HCT116 (cell line): ENCODE measurements at regions not wholly inside any gene's neighbourhood (a gene's known extent, or its start where the extent isn't known, plus 50 kb on each side); places are given as distances from the start of the nearest gene placed in this dataset.

Source experiments
- ATAC-seq: fragments of 200-7000 bp; cut with Tn5 transposase; 2 replicates; pipeline ENCODE4 v1.9.1; 2020; ENCODE audit warnings: mild to moderate bottlenecking, moderate library complexity
- BruUV-seq: library from RNA; stranded (reverse); fragments of 400-500 nt; replicated peaks from 2 replicates; lab custom pipeline; 2021; lab: Mats Ljungman, UMichigan
- CTCF ChIA-PET: fragments of 300-600 bp; sonication (Branson Sonifier 250); formaldehyde crosslinking; loops from one replicate; lab custom pipeline; 2021; ENCODE audit warnings: antibody characterized with exemption; lab: Charles Lee
- POLR2A ChIA-PET: fragments of 300-600, 350-600 bp; sonication (Branson Sonifier 250); formaldehyde crosslinking; loops from one replicate; lab custom pipeline; 2021; ENCODE audit warnings: antibody characterized with exemption; lab: Charles Lee
- RAD21 ChIA-PET, 2 experiments: fragments of 300-600 bp; sonication (Branson Sonifier 250); formaldehyde crosslinking; loops; one replicate each; lab custom pipeline; 2023; ENCODE audit warnings: low total read pairs in 2 of 2; ENCODE audit not compliant: uncharacterized antibody in 2 of 2, unreplicated experiment in 2 of 2, low non-redundant PET in 1 of 2; lab: Charles Lee
- DNase-seq: peaks from one replicate; pipeline ENCODE4 v3.0.0-alpha.2; 2010; ENCODE audit warnings: low read depth, low spot score
- H2AFZ ChIP-seq: fragments of 200-600 bp; shearing (Covaris generic), sonication (generic); 2 replicates; pipeline ENCODE4 v1.6.1; 2017; ENCODE audit warnings: low read depth, mixed run types, mixed read lengths, antibody characterized with exemption, low read length; ENCODE audit not compliant: poor library complexity, severe bottlenecking
- H3K27ac ChIP-seq: 2 replicates; pipeline ENCODE4 v1.5.1; 2012; ENCODE audit warnings: low read depth, low read length
- H3K27me3 ChIP-seq: fragments of 200-600 bp; sonication (generic); 2 replicates; pipeline ENCODE4 v1.6.1; 2016; ENCODE audit warnings: mixed run types, low read length, mixed read lengths; ENCODE audit not compliant: insufficient read depth
- H3K36me3 ChIP-seq, 2 experiments: fragments of 200-500 bp in 1 of 2; fragments of 200-600 bp in 1 of 2; sonication (Bioruptor generic) in 1 of 2; sonication (generic) in 1 of 2; 2 replicates each; pipeline versions ENCODE4 v1.5.1 to v1.6.1; 2014 to 2016; ENCODE audit warnings: low read length in 2 of 2, inconsistent platforms in 1 of 2, mixed read lengths in 1 of 2, mixed run types in 1 of 2; ENCODE audit not compliant: insufficient read depth in 2 of 2, control insufficient read depth in 1 of 2
- H3K4me1 ChIP-seq, 2 experiments: fragments of 200-600 bp in 1 of 2; sonication (generic) in 1 of 2; 2 replicates each; pipeline versions ENCODE4 v1.5.1 to v1.6.1; 2012 to 2017; ENCODE audit warnings: low read length in 2 of 2, inconsistent platforms in 1 of 2, mild to moderate bottlenecking in 1 of 2, mixed read lengths in 1 of 2, mixed run types in 1 of 2, moderate library complexity in 1 of 2; ENCODE audit not compliant: insufficient read depth in 2 of 2, control insufficient read depth in 1 of 2
- H3K4me2 ChIP-seq: fragments of 200-600 bp; sonication (generic); 2 replicates; pipeline ENCODE4 v1.6.1; 2017; ENCODE audit warnings: mixed run types, low read length, mixed read lengths
- H3K4me3 ChIP-seq, 2 experiments: fragments of 200-600 bp in 1 of 2; sonication (generic) in 1 of 2; replicated peaks in 1 of 2; 2 replicates each; pipeline ENCODE4 v1.5.1; 2011 to 2016; ENCODE audit warnings: low read length in 2 of 2, control low read depth in 1 of 2, low read depth in 1 of 2, mild to moderate bottlenecking in 1 of 2, mixed read lengths in 1 of 2, mixed run types in 1 of 2
- H3K79me2 ChIP-seq: fragments of 200-600 bp; sonication (generic); 2 replicates; pipeline ENCODE4 v1.6.1; 2017; ENCODE audit warnings: mild to moderate bottlenecking, mixed run types, low read length, moderate library complexity, mixed read lengths; ENCODE audit not compliant: insufficient read depth
- H3K9ac ChIP-seq: fragments of 200-600 bp; sonication (generic); 2 replicates; pipeline ENCODE4 v1.6.1; 2016; ENCODE audit warnings: low read length, mixed read lengths
- H3K9me2 ChIP-seq: fragments of 200-600 bp; sonication (generic), shearing (Covaris generic); 2 replicates; pipeline ENCODE4 v1.6.1; 2017; ENCODE audit warnings: mixed run types, mild to moderate bottlenecking, moderate library complexity; ENCODE audit not compliant: insufficient read depth
- H3K9me3 ChIP-seq, 2 experiments: fragments of 200-500 bp in 1 of 2; fragments of 200-600 bp in 1 of 2; sonication (Bioruptor generic) in 1 of 2; sonication (generic) in 1 of 2; 2 replicates each; pipeline ENCODE4 v1.6.1; 2014 to 2017; ENCODE audit warnings: low read length in 2 of 2, mixed read lengths in 2 of 2, inconsistent platforms in 1 of 2, low read depth in 1 of 2, mild to moderate bottlenecking in 1 of 2, mixed run types in 1 of 2, moderate library complexity in 1 of 2; ENCODE audit not compliant: control insufficient read depth in 1 of 2, insufficient read depth in 1 of 2
- H4K20me1 ChIP-seq: fragments of 200-600 bp; sonication (generic), shearing (Covaris generic); 2 replicates; pipeline ENCODE4 v1.6.1; 2017; ENCODE audit warnings: mixed run types, mild to moderate bottlenecking, moderate library complexity; ENCODE audit not compliant: insufficient read depth
- ATF3 ChIP-seq: IDR thresholded peaks from 2 replicates; pipeline ENCODE4 v1.6.1; 2012
- CEBPB ChIP-seq: IDR thresholded peaks from 2 replicates; pipeline ENCODE4 v1.6.1; 2012; ENCODE audit warnings: low read depth
- CTCF ChIP-seq, 3 experiments: fragments of 200-600 bp in 1 of 3; sonication (generic) in 1 of 3; IDR thresholded peaks in 2 of 3; conservative IDR thresholded peaks in 1 of 3; 2 replicates each; pipeline ENCODE4 v1.5.1; 2012 to 2017; ENCODE audit warnings: low read depth in 2 of 3, low read length in 2 of 3, antibody characterized with exemption in 1 of 3, borderline replicate concordance in 1 of 3, control low read depth in 1 of 3, mild to moderate bottlenecking in 1 of 3, mixed read lengths in 1 of 3, mixed run types in 1 of 3, moderate library complexity in 1 of 3; ENCODE audit not compliant: insufficient read depth in 1 of 3
- EGR1 ChIP-seq: IDR thresholded peaks from 2 replicates; pipeline ENCODE4 v1.6.1; 2012; ENCODE audit warnings: low read depth
- ELF1 ChIP-seq: IDR thresholded peaks from 2 replicates; pipeline ENCODE4 v1.6.1; 2012; ENCODE audit warnings: low read depth, borderline replicate concordance
- EZH2 ChIP-seq: fragments of 200-600 bp; sonication (generic); IDR thresholded peaks from 2 replicates; pipeline ENCODE4 v1.6.1; 2017; ENCODE audit warnings: antibody characterized with exemption, mixed run types
- EZH2phosphoT487 ChIP-seq: fragments of 200-600 bp; IDR thresholded peaks from 2 replicates; pipeline ENCODE4 v1.6.1; 2018; ENCODE audit warnings: antibody characterized with exemption, borderline replicate concordance
- FOSL1 ChIP-seq: IDR thresholded peaks from 2 replicates; pipeline ENCODE4 v1.6.1; 2012; ENCODE audit warnings: low read depth
- MAX ChIP-seq: IDR thresholded peaks from 2 replicates; pipeline ENCODE4 v1.6.1; 2012
- POLR2AphosphoS5 ChIP-seq: IDR thresholded peaks from 2 replicates; pipeline ENCODE4 v1.6.1; 2011; ENCODE audit warnings: mild to moderate bottlenecking, low read depth, low read length, moderate library complexity
- RAD21 ChIP-seq: IDR thresholded peaks from 2 replicates; pipeline ENCODE4 v1.6.1; 2012; ENCODE audit warnings: low read depth, mild to moderate bottlenecking
- SP1 ChIP-seq: IDR thresholded peaks from 2 replicates; pipeline ENCODE4 v1.6.1; 2012; ENCODE audit warnings: low read depth
- TCF7L2 ChIP-seq: IDR thresholded peaks from 2 replicates; pipeline ENCODE4 v1.7.0; 2011; ENCODE audit warnings: borderline replicate concordance, inconsistent platforms; ENCODE audit not compliant: insufficient read depth, insufficient read length; ENCODE audit errors: extremely low read depth
- YY1 ChIP-seq: IDR thresholded peaks from 2 replicates; pipeline ENCODE4 v1.6.1; 2011; ENCODE audit warnings: low read length, low read depth, moderate library complexity, mild to moderate bottlenecking; ENCODE audit not compliant: insufficient replicate concordance; ENCODE audit errors: extremely low read depth
- ZBTB33 ChIP-seq: IDR thresholded peaks from 2 replicates; pipeline ENCODE4 v1.6.1; 2011; ENCODE audit warnings: mild to moderate bottlenecking, low read length, moderate library complexity; ENCODE audit not compliant: insufficient replicate concordance; ENCODE audit errors: extremely low read depth
- ZNF274 ChIP-seq: fragments of 200-500 bp; sonication (Bioruptor generic); IDR thresholded peaks from 2 replicates; pipeline ENCODE4 v1.6.1; 2014; ENCODE audit warnings: mild to moderate bottlenecking, low read depth, low read length, inconsistent platforms
- intact Hi-C: fragments of 100-400 bp; cut with micrococcal nuclease; formaldehyde crosslinking; loops from 2 replicates; pipeline ENCODE4 v1.10.0; 2022

- no peak for TF ChIP-seq CTCF (IDR thresholded peaks at IDR 0.05 in 2 of 3, conservative IDR thresholded peaks at IDR 0.05 in 1 of 3; ENCODE audit: borderline replicate concordance in 1 of 3, insufficient read depth in 1 of 3, low read depth in 2 of 3, low read length in 2 of 3)
- no peak for TF ChIP-seq TCF7L2
- no peak for TF ChIP-seq EGR1
These were observed 318.4 kb downstream of the CWC27 start (continued) for GRCh38 chr5:65087154-65087553.

GRCh38 chr5:65094279-65094678, 325.5 kb downstream of the CWC27 start:
- ATAC-seq = no peak
- no peaks in the 10 kb centered on the region for H3K79me2 ChIP-seq
- no peak overlapping the region for H3K4me3 ChIP-seq
- ChIA-PET POLR2A (no interaction called here), CTCF (no interaction called here), RAD21 (no interaction called here)
- no TSS peak for BruUV-seq
- H3K9ac ChIP-seq = no peak overlapping the region
- no peak overlapping the region for H3K4me2 ChIP-seq
- H3K27ac ChIP-seq = no peak overlapping the region
- no peaks in the 10 kb centered on the region for H3K27me3 ChIP-seq
- intact Hi-C loops = no loop called here
- no peaks in the 10 kb centered on the region for H3K4me1 ChIP-seq
- H2AFZ ChIP-seq = no peak overlapping the region
- TF ChIP-seq ATF3 = no peak
- no peak for TF ChIP-seq YY1
- no peak for TF ChIP-seq FOSL1
- TF ChIP-seq ELF1 = no peak
- no peak for TF ChIP-seq TCF7L2
- no peak for TF ChIP-seq MAX
- no peak for TF ChIP-seq ZNF274
- no peak for TF ChIP-seq RAD21
- no peak for TF ChIP-seq EZH2
- no peak for TF ChIP-seq EZH2phosphoT487
- TF ChIP-seq ZBTB33 = no peak
- no peak for TF ChIP-seq POLR2AphosphoS5
- TF ChIP-seq EGR1 = no peak
- TF ChIP-seq SP1 = no peak
- TF ChIP-seq CTCF (IDR thresholded peaks at IDR 0.05 in 2 of 3, conservative IDR thresholded peaks at IDR 0.05 in 1 of 3; ENCODE audit: borderline replicate concordance in 1 of 3, insufficient read depth in 1 of 3, low read depth in 2 of 3, low read length in 2 of 3) = no peak
- no peak for TF ChIP-seq CEBPB
- H3K36me3 ChIP-seq = no peaks in the 10 kb centered on the region
- H3K9me2 ChIP-seq = no peaks in the 10 kb centered on the region
- no peak for DNase-seq
- H3K9me3 ChIP-seq = no peaks in the 10 kb centered on the region
- H4K20me1 ChIP-seq = no peaks in the 10 kb centered on the region
